Keratinocyte (primary cell): ENCODE measurements at regions not wholly inside any gene's neighbourhood (a gene's known extent, or its start where the extent isn't known, plus 50 kb on each side); places are given as distances from the start of the nearest gene placed in this dataset.

Experiments used
- EZH2 ChIP-seq: IDR thresholded peaks from one replicate; pipeline ENCODE4 v1.6.1; 2012; ENCODE audit warnings: inconsistent platforms, mild to moderate bottlenecking, low read length, moderate library complexity
- TF ChIP-seq, protein P1 (sequence below), 3 experiments: IDR thresholded peaks in 1 of 3; conservative IDR thresholded peaks in 1 of 3; optimal IDR thresholded peaks in 1 of 3; 2 replicates in 2 of 3; 3 replicates in 1 of 3; pipeline versions ENCODE3 to v1.5.1; 2011; ENCODE audit warnings: low read length in 3 of 3, mild to moderate bottlenecking in 3 of 3, moderate library complexity in 2 of 3, control low read depth in 1 of 3, inconsistent platforms in 1 of 3; ENCODE audit not compliant: insufficient read depth in 2 of 3; ENCODE audit errors: extremely low read depth in 1 of 3

- TF ChIP-seq, protein P1, sequence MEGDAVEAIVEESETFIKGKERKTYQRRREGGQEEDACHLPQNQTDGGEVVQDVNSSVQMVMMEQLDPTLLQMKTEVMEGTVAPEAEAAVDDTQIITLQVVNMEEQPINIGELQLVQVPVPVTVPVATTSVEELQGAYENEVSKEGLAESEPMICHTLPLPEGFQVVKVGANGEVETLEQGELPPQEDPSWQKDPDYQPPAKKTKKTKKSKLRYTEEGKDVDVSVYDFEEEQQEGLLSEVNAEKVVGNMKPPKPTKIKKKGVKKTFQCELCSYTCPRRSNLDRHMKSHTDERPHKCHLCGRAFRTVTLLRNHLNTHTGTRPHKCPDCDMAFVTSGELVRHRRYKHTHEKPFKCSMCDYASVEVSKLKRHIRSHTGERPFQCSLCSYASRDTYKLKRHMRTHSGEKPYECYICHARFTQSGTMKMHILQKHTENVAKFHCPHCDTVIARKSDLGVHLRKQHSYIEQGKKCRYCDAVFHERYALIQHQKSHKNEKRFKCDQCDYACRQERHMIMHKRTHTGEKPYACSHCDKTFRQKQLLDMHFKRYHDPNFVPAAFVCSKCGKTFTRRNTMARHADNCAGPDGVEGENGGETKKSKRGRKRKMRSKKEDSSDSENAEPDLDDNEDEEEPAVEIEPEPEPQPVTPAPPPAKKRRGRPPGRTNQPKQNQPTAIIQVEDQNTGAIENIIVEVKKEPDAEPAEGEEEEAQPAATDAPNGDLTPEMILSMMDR (optimal IDR thresholded peaks at IDR 0.05 in 1 of 3, IDR thresholded peaks at IDR 0.05 in 1 of 3, conservative IDR thresholded peaks at IDR 0.05 in 1 of 3; ENCODE audit: extremely low read depth in 1 of 3, insufficient read depth in 2 of 3, low read length in 3 of 3): no peak
- TF ChIP-seq EZH2: no peak
These were observed 100.9 kb upstream of the MON1B start for GRCh38 chr16:77090062-77090461.
